GM21737 (cell line): ENCODE measurements at regions not wholly inside any gene's neighbourhood (a gene's known extent, or its start where the extent isn't known, plus 50 kb on each side); places are given as distances from the start of the nearest gene placed in this dataset.
"Not testable (repeated sequence)": the region's sequence is repeated elsewhere in the genome, so short reads cannot be mapped to it uniquely, and the experiment has no call there.

Experiments used
- ATAC-seq: cut with Tn5 transposase; IDR thresholded peaks from one replicate; pipeline ENCODE4 v1.9.1; 2021; ENCODE audit warnings: mild to moderate bottlenecking, moderate library complexity; ENCODE audit not compliant: unreplicated experiment

GRCh38 chr1:94675373-94675772 lies 133.8 kb upstream of the F3 start:
- ATAC-seq, result no peak

GRCh38 chr1:94674876-94675275 lies 133.3 kb upstream of the F3 start:
- ATAC-seq, result no peak

- no peak for ATAC-seq
Observed at GRCh38 chr1:94672934-94673333, 131.4 kb upstream of the F3 start.

- no peak for ATAC-seq
Observed at GRCh38 chr1:94672001-94672400, 130.4 kb upstream of the F3 start.

- ATAC-seq, result no peak
Observed at GRCh38 chr1:94670273-94670672, 128.7 kb upstream of the F3 start.

GRCh38 chr1:94669198-94669597 lies 127.6 kb upstream of the F3 start:
- no peak for ATAC-seq

GRCh38 chr1:94668528-94668927 lies 127.0 kb upstream of the F3 start:
- ATAC-seq, result no peak

GRCh38 chr1:94667818-94668217 lies 126.3 kb upstream of the F3 start:
- ATAC-seq, result no peak

- ATAC-seq, result no peak
Observed at GRCh38 chr1:94666797-94667196, 125.2 kb upstream of the F3 start.

- no peak for ATAC-seq
Observed at GRCh38 chr1:94661431-94661932, 119.9 kb upstream of the F3 start.

- no peak for ATAC-seq
Observed at GRCh38 chr1:94660994-94661393, 119.4 kb upstream of the F3 start.

- ATAC-seq, result no peak
Observed at GRCh38 chr1:94660258-94660657, 118.7 kb upstream of the F3 start.

GRCh38 chr1:94659202-94659601 lies 117.6 kb upstream of the F3 start:
- ATAC-seq, result not testable (repeated sequence)

GRCh38 chr1:94658221-94658620 lies 116.7 kb upstream of the F3 start:
- no peak for ATAC-seq

GRCh38 chr1:94657776-94658175 lies 116.2 kb upstream of the F3 start:
- not testable (repeated sequence) for ATAC-seq

GRCh38 chr1:94656967-94657366 lies 115.4 kb upstream of the F3 start:
- no peak for ATAC-seq

GRCh38 chr1:94654919-94655318 lies 113.4 kb upstream of the F3 start:
- no peak for ATAC-seq

- no peak for ATAC-seq
Observed at GRCh38 chr1:94654459-94654858, 112.9 kb upstream of the F3 start.

GRCh38 chr1:94654031-94654430 lies 112.5 kb upstream of the F3 start:
- ATAC-seq, result no peak

- ATAC-seq, result no peak
Observed at GRCh38 chr1:94653454-94653853, 111.9 kb upstream of the F3 start.

- no peak for ATAC-seq
Observed at GRCh38 chr1:94651076-94651475, 109.5 kb upstream of the F3 start.

- ATAC-seq, result no peak
Observed at GRCh38 chr1:94650301-94650700, 108.7 kb upstream of the F3 start.

GRCh38 chr1:94648225-94649007 lies 106.9 kb upstream of the F3 start:
- ATAC-seq, result no peak
